Panc1 (cell line): ENCODE measurements at regions not wholly inside any gene's neighbourhood (a gene's known extent, or its start where the extent isn't known, plus 50 kb on each side); places are given as distances from the start of the nearest gene placed in this dataset.

Experiments
- ATAC-seq: fragments of 200-7000 bp; cut with Tn5 transposase; 2 replicates; pipeline ENCODE4 v1.9.1; 2020; ENCODE audit warnings: mild to moderate bottlenecking, moderate library complexity
- BruUV-seq: library from RNA; stranded (reverse); fragments of 400-500 nt; replicated peaks from 2 replicates; lab custom pipeline; 2021; lab: Mats Ljungman, UMichigan
- CTCF ChIA-PET: fragments of 300-600 bp; sonication (Branson Sonifier 250); formaldehyde crosslinking; loops from one replicate; lab custom pipeline; 2022; ENCODE audit warnings: antibody characterized with exemption; lab: Charles Lee
- POLR2A ChIA-PET: fragments of 300-600 bp; sonication (Branson Sonifier 250); formaldehyde crosslinking; loops from one replicate; lab custom pipeline; 2022; ENCODE audit warnings: antibody characterized with exemption; lab: Charles Lee
- DNase-seq: peaks from one replicate; pipeline ENCODE4 v3.0.0-alpha.2; 2010; ENCODE audit warnings: low read depth, low spot score
- H3K27ac ChIP-seq: 2 replicates; pipeline ENCODE4 v1.5.1; 2011; ENCODE audit warnings: mild to moderate bottlenecking, low read length, inconsistent platforms
- H3K27me3 ChIP-seq: fragments of 200-500 bp; sonication (Bioruptor generic); 2 replicates; pipeline ENCODE4 v1.6.0; 2014; ENCODE audit warnings: low read length, inconsistent platforms; ENCODE audit not compliant: control insufficient read depth, insufficient read depth
- H3K36me3 ChIP-seq: fragments of 200-500 bp; sonication (Bioruptor generic); 2 replicates; pipeline ENCODE4 v1.5.1; 2014; ENCODE audit warnings: inconsistent platforms, mild to moderate bottlenecking, low read length, moderate library complexity; ENCODE audit not compliant: control insufficient read depth, insufficient read depth
- H3K4me1 ChIP-seq: 2 replicates; pipeline ENCODE4 v1.5.1; 2011; ENCODE audit warnings: inconsistent platforms, mild to moderate bottlenecking, low read length, moderate library complexity; ENCODE audit not compliant: control insufficient read depth, insufficient read depth
- H3K4me3 ChIP-seq, 2 experiments: 2 replicates each; pipeline ENCODE4 v1.5.1; 2011 to 2012; ENCODE audit warnings: low read depth in 2 of 2, low read length in 2 of 2, mild to moderate bottlenecking in 2 of 2, inconsistent platforms in 1 of 2, moderate library complexity in 1 of 2
- H3K9me3 ChIP-seq: fragments of 200-500 bp; sonication (Bioruptor generic); 2 replicates; pipeline ENCODE4 v1.5.1; 2014; ENCODE audit warnings: low read depth, mild to moderate bottlenecking, inconsistent platforms, low read length, moderate library complexity; ENCODE audit not compliant: control insufficient read depth, insufficient read depth
- CTCF ChIP-seq: fragments of 450-650 bp; IDR thresholded peaks from 2 replicates; pipeline ENCODE4 v1.5.1; 2017; ENCODE audit warnings: mild to moderate bottlenecking
- POLR2AphosphoS5 ChIP-seq: IDR thresholded peaks from 2 replicates; pipeline ENCODE4 v1.6.1; 2012; ENCODE audit warnings: mild to moderate bottlenecking, low read depth, low read length, moderate library complexity
- REST ChIP-seq, 2 experiments: IDR thresholded peaks; 2 replicates each; pipeline ENCODE4 v1.6.1; 2011 to 2012; ENCODE audit warnings: low read depth in 2 of 2, control low read depth in 1 of 2, low read length in 1 of 2, mild to moderate bottlenecking in 1 of 2, moderate library complexity in 1 of 2; ENCODE audit not compliant: insufficient read depth in 1 of 2
- SIN3A ChIP-seq: IDR thresholded peaks from 2 replicates; pipeline ENCODE4 v1.6.1; 2012; ENCODE audit warnings: low read depth, mild to moderate bottlenecking, low read length, moderate library complexity, borderline replicate concordance; ENCODE audit not compliant: insufficient read depth
- TCF7L2 ChIP-seq: IDR thresholded peaks from 2 replicates; pipeline ENCODE4 v1.6.1; 2011; ENCODE audit warnings: mild to moderate bottlenecking, low read depth, low read length, inconsistent platforms
- in situ Hi-C: cut with HindIII; loops from 2 replicates; pipeline ENCODE4 v1.10.0; 2016; ENCODE audit warnings: low sequenced_read_pairs, low pct_unique_long_range_greater_than_20kb
- intact Hi-C: fragments of 100-400 bp; cut with micrococcal nuclease; formaldehyde crosslinking; loops from one replicate; pipeline ENCODE4 v1.10.0; 2022; ENCODE audit not compliant: unreplicated experiment

GRCh38 chr15:56813995-56814394 is 80.7 kb upstream of the ZNF280D start:
- intact Hi-C loops, result no loop called here
- Histone ChIP-seq H3K27me3 (no peaks in the 10 kb centered on the region), H3K9me3 (no peaks in the 10 kb centered on the region; the same call in 1 of the 2 replicates), H3K36me3 (no peaks in the 10 kb centered on the region), H3K4me1 (no peaks in the 10 kb centered on the region; the same call in 1 of the 2 replicates), H3K27ac (no peak overlapping the region), H3K4me3 (no peak overlapping the region)
- no peak for TF ChIP-seq SIN3A
- TF ChIP-seq POLR2AphosphoS5, result no peak
- TF ChIP-seq REST (IDR thresholded peaks at IDR 0.05; ENCODE audit: insufficient read depth in 1 of 2, low read depth in 2 of 2, low read length in 1 of 2), result no peak
- TF ChIP-seq CTCF, result no peak
- TF ChIP-seq TCF7L2, result no peak
- CTCF ChIA-PET, result no interaction called here
- ATAC-seq (no peak), DNase-seq (no peak)
- BruUV-seq, result no TSS peak
- POLR2A ChIA-PET, result no interaction called here
- in situ Hi-C loops, result no loop called here

- H3K4me3 ChIP-seq, result no peak overlapping the region
- POLR2A ChIA-PET, result no interaction called here
- in situ Hi-C loops, result no loop called here
- no peak overlapping the region for H3K27ac ChIP-seq
- BruUV-seq, result no TSS peak
- TF ChIP-seq REST (IDR thresholded peaks at IDR 0.05; ENCODE audit: insufficient read depth in 1 of 2, low read depth in 2 of 2, low read length in 1 of 2), result no peak
- H3K27me3 ChIP-seq, result no peaks in the 10 kb centered on the region
- no peaks in the 10 kb centered on the region for H3K36me3 ChIP-seq
- CTCF ChIA-PET, result no interaction called here
- H3K4me1 ChIP-seq, result no peaks in the 10 kb centered on the region; the same call in 1 of the 2 replicates
- H3K9me3 ChIP-seq, result peaks cover 3% of the 10 kb centered on the region; the same call in 1 of the 2 replicates
- intact Hi-C loops, result no loop called here
- ATAC-seq (no peak), DNase-seq (no peak)
These were observed 79.7 kb upstream of the ZNF280D start for GRCh38 chr15:56812961-56813360.
